ENCODE measurements at regions not wholly inside any gene's neighbourhood (a gene's known extent, or its start where the extent isn't known, plus 50 kb on each side); places are given as distances from the start of the nearest gene placed in this dataset.
"Not testable (repeated sequence)": the region's sequence is repeated elsewhere in the genome, so short reads cannot be mapped to it uniquely, and the experiment has no call there.

GRCh38 chr9:101930783-101931182, 192.3 kb upstream of the GRIN3A start:
- no peak for DNase-seq
- no peak for ATAC-seq
- intact Hi-C loops (cut with DNase I), result no loop called here

GRCh38 chr9:101925498-101925897, 187.1 kb upstream of the GRIN3A start:
- DNase-seq (no peak), ATAC-seq (no peak)
- intact Hi-C loops (cut with DNase I), result no loop called here

- DNase-seq (no peak), ATAC-seq (no peak)
- intact Hi-C loops (cut with DNase I), result no loop called here
Observed at GRCh38 chr9:101923451-101923850, 185.0 kb upstream of the GRIN3A start.

- ATAC-seq; DNase-seq; intact Hi-C loops (cut with DNase I): not testable (repeated sequence)
Observed at GRCh38 chr9:101916948-101917347, 178.5 kb upstream of the GRIN3A start.

- ATAC-seq (no peak), DNase-seq (no peak)
- intact Hi-C loops (cut with DNase I), result no loop called here
Observed at GRCh38 chr9:101915482-101915881, 177.0 kb upstream of the GRIN3A start.

- DNase-seq, result no peak
- no peak for ATAC-seq
- intact Hi-C loops (cut with DNase I), result no loop called here
Observed at GRCh38 chr9:101912698-101913097, 174.3 kb upstream of the GRIN3A start.

- DNase-seq, result no peak
- intact Hi-C loops (cut with DNase I), result no loop called here
Observed at GRCh38 chr9:101907466-101907865, 169.0 kb upstream of the GRIN3A start.

GRCh38 chr9:101904845-101905244, 166.4 kb upstream of the GRIN3A start:
- no peak for ATAC-seq
- no peak for DNase-seq
- intact Hi-C loops (cut with DNase I), result no loop called here

More at GRCh38 chr9:101907466-101907865, 169.0 kb upstream of the GRIN3A start:
- ATAC-seq, result no peak

- ATAC-seq (no peak), DNase-seq (no peak)
- intact Hi-C loops (cut with DNase I), result no loop called here
Observed at GRCh38 chr9:101902051-101902450, 163.6 kb upstream of the GRIN3A start.

- intact Hi-C loops (cut with DNase I), result no loop called here
- ATAC-seq, result no peak
Observed at GRCh38 chr9:101897196-101897595, 158.7 kb upstream of the GRIN3A start.

GRCh38 chr9:101893661-101894646, 155.5 kb upstream of the GRIN3A start:
- ATAC-seq, result no peak
- intact Hi-C loops (cut with DNase I), result no loop called here
- no peak for DNase-seq

More at GRCh38 chr9:101897196-101897595, 158.7 kb upstream of the GRIN3A start:
- DNase-seq, result no peak

GRCh38 chr9:101881508-101881907, 143.1 kb upstream of the GRIN3A start:
- DNase-seq (no peak), ATAC-seq (no peak)
- intact Hi-C loops (cut with DNase I), result no loop called here

- intact Hi-C loops (cut with DNase I), result no loop called here
- ATAC-seq, result no peak
- no peak for DNase-seq
Observed at GRCh38 chr9:101880846-101881245, 142.4 kb upstream of the GRIN3A start.

GRCh38 chr9:101878734-101879133, 140.3 kb upstream of the GRIN3A start:
- ATAC-seq (no peak), DNase-seq (no peak)
- intact Hi-C loops (cut with DNase I), result no loop called here

- no peak for ATAC-seq
- DNase-seq, result no peak
- intact Hi-C loops (cut with DNase I), result no loop called here
Observed at GRCh38 chr9:101877439-101877838, 139.0 kb upstream of the GRIN3A start.

GRCh38 chr9:101861472-101861871, 123.0 kb upstream of the GRIN3A start:
- DNase-seq (no peak), ATAC-seq (no peak)
- intact Hi-C loops (cut with DNase I), result no loop called here

GRCh38 chr9:101860920-101861319, 122.5 kb upstream of the GRIN3A start:
- no peak for ATAC-seq
- no peak for DNase-seq
- intact Hi-C loops (cut with DNase I), result no loop called here

GRCh38 chr9:101859620-101860019, 121.2 kb upstream of the GRIN3A start:
- DNase-seq (no peak), ATAC-seq (no peak)
- intact Hi-C loops (cut with DNase I), result no loop called here

GRCh38 chr9:101858026-101858425, 119.6 kb upstream of the GRIN3A start:
- DNase-seq, result no peak
- intact Hi-C loops (cut with DNase I), result no loop called here
- ATAC-seq, result no peak

- DNase-seq (no peak), ATAC-seq (no peak)
- intact Hi-C loops (cut with DNase I), result no loop called here
Observed at GRCh38 chr9:101849102-101849707, 110.8 kb upstream of the GRIN3A start.
